Gastroesophageal sphincter (tissue), 3 donors: ENCODE measurements at regions not wholly inside any gene's neighbourhood (a gene's known extent, or its start where the extent isn't known, plus 50 kb on each side); places are given as distances from the start of the nearest gene placed in this dataset.

Source experiments
- CTCF ChIP-seq, 4 experiments: fragments of 200-600 bp in 2 of 4; fragments of 450-650 bp in 2 of 4; sonication (generic) in 1 of 4; IDR thresholded peaks; one replicate each; pipeline ENCODE4 v1.5.1; 2017 to 2019; ENCODE audit warnings: antibody characterized with exemption in 4 of 4, mild to moderate bottlenecking in 2 of 4, moderate library complexity in 2 of 4
- EP300 ChIP-seq: sonication (generic); formaldehyde crosslinking; IDR thresholded peaks from one replicate; pipeline ENCODE4 v1.6.1; 2017; ENCODE audit warnings: antibody characterized with exemption, mild to moderate bottlenecking
- POLR2A ChIP-seq, 2 donors: fragments of 450-650 bp; IDR thresholded peaks; one replicate each; pipeline ENCODE4 v1.6.1; 2017; ENCODE audit warnings: antibody characterized with exemption in 2 of 2, mild to moderate bottlenecking in 2 of 2, moderate library complexity in 1 of 2
- POLR2AphosphoS5 ChIP-seq: sonication (generic); formaldehyde crosslinking; IDR thresholded peaks from one replicate; pipeline ENCODE4 v1.6.1; 2017; ENCODE audit warnings: antibody characterized with exemption

- TF ChIP-seq CTCF (IDR thresholded peaks at IDR 0.05), result no peak
- no peak for TF ChIP-seq POLR2A (IDR thresholded peaks at IDR 0.05)
- no peak for TF ChIP-seq EP300
- no peak for TF ChIP-seq POLR2AphosphoS5
Observed at GRCh38 chr7:54336800-54337199, 205.4 kb upstream of the VSTM2A start.
